Tibial nerve (tissue), 4 donors: ENCODE measurements at regions not wholly inside any gene's neighbourhood (a gene's known extent, or its start where the extent isn't known, plus 50 kb on each side); places are given as distances from the start of the nearest gene placed in this dataset.

Source experiments
- CTCF ChIP-seq, 5 experiments: fragments of 200-600 bp in 3 of 5; fragments of 450-650 bp in 2 of 5; sonication (generic) in 3 of 5; IDR thresholded peaks; one replicate each; pipeline ENCODE4 v1.5.1; 2016 to 2019; ENCODE audit warnings: antibody characterized with exemption in 5 of 5, mild to moderate bottlenecking in 3 of 5, moderate library complexity in 2 of 5
- EP300 ChIP-seq, 2 donors: sonication (generic); formaldehyde crosslinking; IDR thresholded peaks; one replicate each; pipeline ENCODE4 v1.6.1; 2017; ENCODE audit warnings: antibody characterized with exemption in 2 of 2, mild to moderate bottlenecking in 1 of 2
- POLR2A ChIP-seq, 2 donors: fragments of 450-650 bp; IDR thresholded peaks; one replicate each; pipeline ENCODE4 v1.6.1; 2017; ENCODE audit warnings: antibody characterized with exemption in 2 of 2, mild to moderate bottlenecking in 2 of 2, moderate library complexity in 2 of 2

GRCh38 chr10:2460812-2461211 is 606.5 kb upstream of the PFKP start:
- TF ChIP-seq CTCF (IDR thresholded peaks at IDR 0.05) (no peak), POLR2A (IDR thresholded peaks at IDR 0.05) (no peak), EP300 (IDR thresholded peaks at IDR 0.05) (no peak)
